ENCODE measurements at regions not wholly inside any gene's neighbourhood (a gene's known extent, or its start where the extent isn't known, plus 50 kb on each side); places are given as distances from the start of the nearest gene placed in this dataset.
"Not testable (repeated sequence)": the region's sequence is repeated elsewhere in the genome, so short reads cannot be mapped to it uniquely, and the experiment has no call there.

- Histone ChIP-seq H3K4me1 (no peaks in the 10 kb centered on the region), H3K9me3 (peaks cover 7% of the 10 kb centered on the region; the same call in 1 of the 2 replicates), H3K27me3 (replicated peaks; ENCODE audit: control insufficient read depth, insufficient read depth, low read length) (no peaks in the 10 kb centered on the region), H3K4me3 (ENCODE audit: low read depth, low read length) (no peak overlapping the region), H3K36me3 (ENCODE audit: control insufficient read depth, insufficient read depth, low read length) (no peaks in the 10 kb centered on the region)
- Mint-ChIP-seq H3K9me3 (ENCODE audit: unreplicated experiment) (no peaks in the 10 kb centered on the region), H3K4me1 (ENCODE audit: low read depth, unreplicated experiment) (no peaks in the 10 kb centered on the region), H3K27ac (ENCODE audit: unreplicated experiment) (no peak overlapping the region), H3K4me3 (ENCODE audit: unreplicated experiment) (no peak overlapping the region), H3K27me3 (ENCODE audit: insufficient read depth, unreplicated experiment) (no peaks in the 10 kb centered on the region), H3K36me3 (ENCODE audit: insufficient read depth, unreplicated experiment) (no peaks in the 10 kb centered on the region)
- TF ChIP-seq CTCF (IDR thresholded peaks at IDR 0.05; ENCODE audit: insufficient read depth in 1 of 2, low read depth in 1 of 2, low read length in 1 of 2, severe bottlenecking in 1 of 2, unreplicated experiment in 1 of 2): no peak
- intact Hi-C loops (cut with micrococcal nuclease; ENCODE audit: unreplicated experiment): no loop called here
- POLR2A ChIA-PET: no interaction called here
- CTCF ChIA-PET: no interaction called here
- no peak for DNase-seq
- BruUV-seq (replicated peaks): no TSS peak
These were observed 248.5 kb downstream of the RAP2B start for GRCh38 chr3:153410517-153410916.

- no peak for TF ChIP-seq CTCF (IDR thresholded peaks at IDR 0.05; ENCODE audit: insufficient read depth in 1 of 2, low read depth in 1 of 2, low read length in 1 of 2, severe bottlenecking in 1 of 2, unreplicated experiment in 1 of 2)
- DNase-seq: no peak
- Histone ChIP-seq H3K4me1 (no peaks in the 10 kb centered on the region), H3K9me3 (peaks cover 13% of the 10 kb centered on the region), H3K27me3 (replicated peaks; ENCODE audit: control insufficient read depth, insufficient read depth, low read length) (no peaks in the 10 kb centered on the region), H3K36me3 (ENCODE audit: control insufficient read depth, insufficient read depth, low read length) (no peaks in the 10 kb centered on the region), H3K4me3 (ENCODE audit: low read depth, low read length) (no peak overlapping the region)
- ChIA-PET POLR2A (no interaction called here), CTCF (no interaction called here)
- no TSS peak for BruUV-seq (replicated peaks)
- Mint-ChIP-seq H3K36me3 (ENCODE audit: insufficient read depth, unreplicated experiment) (no peaks in the 10 kb centered on the region), H3K27ac (ENCODE audit: unreplicated experiment) (no peak overlapping the region), H3K9me3 (ENCODE audit: unreplicated experiment) (peaks cover 24% of the 10 kb centered on the region), H3K4me3 (ENCODE audit: unreplicated experiment) (no peak overlapping the region), H3K4me1 (ENCODE audit: low read depth, unreplicated experiment) (no peaks in the 10 kb centered on the region), H3K27me3 (ENCODE audit: insufficient read depth, unreplicated experiment) (no peaks in the 10 kb centered on the region)
- intact Hi-C loops (cut with micrococcal nuclease; ENCODE audit: unreplicated experiment): no loop called here
These were observed 253.0 kb downstream of the RAP2B start for GRCh38 chr3:153414982-153415381.

GRCh38 chr3:153422314-153422713 lies 260.3 kb downstream of the RAP2B start:
- TF ChIP-seq CTCF (IDR thresholded peaks at IDR 0.05; ENCODE audit: insufficient read depth in 1 of 2, low read depth in 1 of 2, low read length in 1 of 2, severe bottlenecking in 1 of 2, unreplicated experiment in 1 of 2): no peak

GRCh38 chr3:153423820-153424219 lies 261.8 kb downstream of the RAP2B start:
- H3K9me3 Mint-ChIP-seq (ENCODE audit: unreplicated experiment): peaks cover 31% of the 10 kb centered on the region
- DNase-seq; H3K4me1 ChIP-seq; H3K4me3 Mint-ChIP-seq (ENCODE audit: unreplicated experiment); H3K4me1 Mint-ChIP-seq (ENCODE audit: low read depth, unreplicated experiment); H3K36me3 ChIP-seq (ENCODE audit: control insufficient read depth, insufficient read depth, low read length); intact Hi-C loops (cut with micrococcal nuclease; ENCODE audit: unreplicated experiment); H3K4me3 ChIP-seq (ENCODE audit: low read depth, low read length); POLR2A ChIA-PET; H3K27ac Mint-ChIP-seq (ENCODE audit: unreplicated experiment); H3K27me3 ChIP-seq (replicated peaks; ENCODE audit: control insufficient read depth, insufficient read depth, low read length); H3K9me3 ChIP-seq; BruUV-seq (replicated peaks); CTCF ChIA-PET; H3K27me3 Mint-ChIP-seq (ENCODE audit: insufficient read depth, unreplicated experiment); H3K36me3 Mint-ChIP-seq (ENCODE audit: insufficient read depth, unreplicated experiment): not testable (repeated sequence)

More at GRCh38 chr3:153422314-153422713, 260.3 kb downstream of the RAP2B start:
- no TSS peak for BruUV-seq (replicated peaks)
- Histone ChIP-seq H3K4me1 (no peaks in the 10 kb centered on the region), H3K9me3 (peaks cover 16% of the 10 kb centered on the region), H3K36me3 (ENCODE audit: control insufficient read depth, insufficient read depth, low read length) (no peaks in the 10 kb centered on the region), H3K4me3 (ENCODE audit: low read depth, low read length) (no peak overlapping the region), H3K27me3 (replicated peaks; ENCODE audit: control insufficient read depth, insufficient read depth, low read length) (no peaks in the 10 kb centered on the region)
- no peaks in the 10 kb centered on the region for H3K4me1 Mint-ChIP-seq (ENCODE audit: low read depth, unreplicated experiment)
- intact Hi-C loops (cut with micrococcal nuclease; ENCODE audit: unreplicated experiment): no loop called here
- ChIA-PET POLR2A (no interaction called here), CTCF (no interaction called here)
- DNase-seq: no peak
- H3K4me3 Mint-ChIP-seq (ENCODE audit: unreplicated experiment): no peak overlapping the region
- H3K9me3 Mint-ChIP-seq (ENCODE audit: unreplicated experiment): peaks cover 46% of the 10 kb centered on the region
- H3K27ac Mint-ChIP-seq (ENCODE audit: unreplicated experiment): no peak overlapping the region
- H3K36me3 Mint-ChIP-seq (ENCODE audit: insufficient read depth, unreplicated experiment): no peaks in the 10 kb centered on the region
- no peaks in the 10 kb centered on the region for H3K27me3 Mint-ChIP-seq (ENCODE audit: insufficient read depth, unreplicated experiment)

All from Caco-2 (cell line).